GM06990 (cell line): ENCODE measurements at regions not wholly inside any gene's neighbourhood (a gene's known extent, or its start where the extent isn't known, plus 50 kb on each side); places are given as distances from the start of the nearest gene placed in this dataset.

ENCODE experiments used
- DNase-seq: peaks from one replicate; pipeline ENCODE4 v3.0.0-alpha.2; 2011; ENCODE audit not compliant: insufficient read length; ENCODE audit errors: extremely low read depth
- H3K27me3 ChIP-seq: replicated peaks from 2 replicates; pipeline ENCODE4 v1.6.0; 2011; ENCODE audit warnings: low read length; ENCODE audit not compliant: control insufficient read depth, insufficient read depth
- H3K36me3 ChIP-seq: 2 replicates; pipeline ENCODE4 v1.5.1; 2011; ENCODE audit warnings: low read length; ENCODE audit not compliant: control insufficient read depth, insufficient read depth
- H3K4me3 ChIP-seq: replicated peaks from 2 replicates; pipeline ENCODE4 v1.5.1; 2011; ENCODE audit warnings: low read depth, mild to moderate bottlenecking, control low read depth, low read length
- CTCF ChIP-seq: IDR thresholded peaks from 2 replicates; pipeline ENCODE4 v1.5.1; 2011; ENCODE audit warnings: low read length, control low read depth, mild to moderate bottlenecking, inconsistent platforms; ENCODE audit not compliant: insufficient read depth, poor library complexity, severe bottlenecking

- H3K36me3 ChIP-seq: no peaks in the 10 kb centered on the region
- no peaks in the 10 kb centered on the region for H3K27me3 ChIP-seq
- peak; percentile 51 for DNase-seq
- TF ChIP-seq CTCF: peak; percentile 79
- peak overlapping the region; percentile 61 for H3K4me3 ChIP-seq
Measured at GRCh38 chr22:22431271-22432220, 77.0 kb downstream of the ZNF280B start.

GRCh38 chr22:22432479-22432878, 76.1 kb downstream of the ZNF280B start:
- DNase-seq: no peak
- no peak for TF ChIP-seq CTCF
- Histone ChIP-seq H3K36me3 (no peaks in the 10 kb centered on the region), H3K27me3 (no peaks in the 10 kb centered on the region), H3K4me3 (no peak overlapping the region; the same call in 1 of the 2 replicates)

- Histone ChIP-seq H3K36me3 (no peaks in the 10 kb centered on the region), H3K4me3 (no peak overlapping the region), H3K27me3 (no peaks in the 10 kb centered on the region)
- no peak for DNase-seq
- no peak for TF ChIP-seq CTCF
Measured at GRCh38 chr22:22432937-22433336, 75.6 kb downstream of the ZNF280B start.

GRCh38 chr22:22433770-22434169, 74.8 kb downstream of the ZNF280B start:
- no peak for TF ChIP-seq CTCF
- no peaks in the 10 kb centered on the region for H3K36me3 ChIP-seq
- DNase-seq: no peak
- H3K4me3 ChIP-seq: no peak overlapping the region
- H3K27me3 ChIP-seq: no peaks in the 10 kb centered on the region
